D721Med (cell line): ENCODE measurements at regions not wholly inside any gene's neighbourhood (a gene's known extent, or its start where the extent isn't known, plus 50 kb on each side); places are given as distances from the start of the nearest gene placed in this dataset.

ENCODE experiments used
- DNase-seq: peaks from one replicate; pipeline ENCODE4 v3.0.0; 2011; ENCODE audit warnings: low spot score; ENCODE audit not compliant: insufficient read length
- FAIRE-seq: peaks from 2 replicates; lab custom pipeline; 2011; peaks lifted over from hg19 to GRCh38; lab: Jason Lieb, UNC
- TF ChIP-seq, protein P1 (sequence below): IDR thresholded peaks from 2 replicates; pipeline ENCODE4 v1.5.1; 2012; ENCODE audit warnings: mild to moderate bottlenecking, control low read depth; ENCODE audit not compliant: insufficient read depth; ENCODE audit errors: missing control alignments

DNA sequence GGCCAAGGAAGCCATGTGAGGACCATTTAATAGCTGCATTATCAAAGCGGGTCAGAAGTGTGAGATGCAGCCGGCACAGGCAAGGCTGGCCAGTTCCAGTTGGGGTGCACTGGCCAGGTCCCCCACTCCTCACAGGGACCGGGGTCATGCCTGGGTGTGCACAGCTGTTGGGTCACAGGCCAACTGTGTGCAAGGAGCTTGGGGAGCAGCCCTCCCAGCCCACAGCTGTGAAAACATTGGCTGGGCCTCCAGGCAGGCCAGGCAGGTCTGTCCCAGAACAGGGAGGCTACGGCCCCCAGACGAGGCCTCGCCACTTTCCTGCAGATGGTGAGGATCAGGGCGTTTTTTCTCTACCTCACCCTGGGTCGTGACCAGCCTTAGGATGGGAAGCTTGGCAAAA lies 521.0 kb downstream of the NTRK3 start:
- FAIRE-seq (no peak), DNase-seq (no peak)
- TF ChIP-seq, protein P1, sequence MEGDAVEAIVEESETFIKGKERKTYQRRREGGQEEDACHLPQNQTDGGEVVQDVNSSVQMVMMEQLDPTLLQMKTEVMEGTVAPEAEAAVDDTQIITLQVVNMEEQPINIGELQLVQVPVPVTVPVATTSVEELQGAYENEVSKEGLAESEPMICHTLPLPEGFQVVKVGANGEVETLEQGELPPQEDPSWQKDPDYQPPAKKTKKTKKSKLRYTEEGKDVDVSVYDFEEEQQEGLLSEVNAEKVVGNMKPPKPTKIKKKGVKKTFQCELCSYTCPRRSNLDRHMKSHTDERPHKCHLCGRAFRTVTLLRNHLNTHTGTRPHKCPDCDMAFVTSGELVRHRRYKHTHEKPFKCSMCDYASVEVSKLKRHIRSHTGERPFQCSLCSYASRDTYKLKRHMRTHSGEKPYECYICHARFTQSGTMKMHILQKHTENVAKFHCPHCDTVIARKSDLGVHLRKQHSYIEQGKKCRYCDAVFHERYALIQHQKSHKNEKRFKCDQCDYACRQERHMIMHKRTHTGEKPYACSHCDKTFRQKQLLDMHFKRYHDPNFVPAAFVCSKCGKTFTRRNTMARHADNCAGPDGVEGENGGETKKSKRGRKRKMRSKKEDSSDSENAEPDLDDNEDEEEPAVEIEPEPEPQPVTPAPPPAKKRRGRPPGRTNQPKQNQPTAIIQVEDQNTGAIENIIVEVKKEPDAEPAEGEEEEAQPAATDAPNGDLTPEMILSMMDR: no peak

DNA sequence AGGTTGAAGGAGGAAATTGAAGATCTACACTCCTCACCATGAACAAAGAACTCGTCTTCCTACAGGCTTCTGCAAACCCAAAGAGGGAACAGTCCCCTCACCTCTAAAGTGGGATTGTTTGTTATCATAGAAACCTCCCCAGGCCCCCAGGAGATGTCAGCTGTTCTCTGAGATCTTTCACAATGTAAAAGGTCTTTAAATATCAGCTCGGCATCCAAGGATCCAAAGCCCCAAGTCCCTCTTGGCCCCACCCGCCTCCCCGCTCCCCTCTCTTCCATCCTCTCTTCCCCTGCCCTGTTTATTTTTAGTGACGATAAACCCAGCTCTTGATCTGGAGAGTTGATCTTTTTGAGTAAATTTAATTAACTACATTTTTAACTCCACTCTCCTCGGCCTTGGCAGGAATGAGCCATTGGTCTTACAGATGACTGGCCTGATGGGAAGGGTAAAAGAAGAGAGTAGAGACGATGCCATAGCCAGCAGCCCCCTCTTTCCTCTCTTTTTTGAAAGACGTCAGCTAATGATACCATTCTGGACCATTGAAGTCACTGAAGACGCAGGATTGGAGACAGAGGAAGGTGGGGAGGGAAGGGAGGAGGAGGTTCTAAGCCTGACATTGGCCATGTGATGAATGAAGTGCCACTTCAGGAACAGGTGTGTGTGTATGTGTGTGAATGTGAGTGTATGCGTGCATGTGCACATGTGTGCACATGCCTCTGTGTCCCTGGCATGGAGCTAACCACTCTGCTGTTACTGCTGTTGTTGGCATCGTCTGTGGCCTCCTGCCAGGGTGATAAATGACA lies 521.8 kb downstream of the NTRK3 start:
- TF ChIP-seq, protein P1: no peak
- FAIRE-seq: no peak
- DNase-seq: no peak

DNA sequence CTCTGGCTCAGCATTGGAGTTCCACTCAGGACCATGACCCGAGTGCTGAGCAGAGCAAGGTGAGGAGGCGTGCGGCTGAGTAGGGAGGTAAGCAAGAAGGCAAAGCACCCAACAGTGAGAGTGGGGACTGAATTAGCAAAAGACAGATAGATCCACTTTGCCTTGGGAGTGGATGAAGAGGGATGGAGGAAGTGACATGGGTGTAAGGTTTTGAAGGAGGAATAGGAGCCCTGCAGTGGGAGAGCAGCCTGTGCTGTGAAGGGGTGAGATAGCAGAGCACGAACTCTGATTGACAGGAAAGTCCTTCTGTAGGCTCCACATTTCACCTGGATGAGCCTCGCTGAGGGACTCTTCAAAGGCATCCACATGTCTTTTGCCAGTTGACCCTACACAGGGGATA lies 522.6 kb downstream of the NTRK3 start:
- FAIRE-seq: no peak
- TF ChIP-seq, protein P1: no peak
- DNase-seq: no peak

DNA sequence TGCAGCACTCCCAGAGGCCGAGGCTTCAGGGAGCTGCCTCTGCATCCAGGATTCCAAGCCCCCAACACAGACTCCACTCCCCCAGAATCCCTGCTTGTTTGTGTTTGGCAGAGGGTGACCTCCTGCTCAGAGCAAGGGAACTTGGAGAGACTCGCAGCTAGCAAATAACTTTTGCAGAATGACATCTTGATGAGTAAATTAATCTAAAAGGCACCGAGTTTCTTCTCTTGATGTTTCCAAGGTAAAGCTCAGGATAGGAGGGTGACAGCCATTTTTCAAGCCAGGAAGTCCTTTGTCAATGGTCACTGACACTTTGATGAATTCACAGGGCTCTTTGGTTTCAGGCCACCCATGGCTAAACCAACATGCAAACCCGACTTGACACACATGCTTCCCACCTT lies 523.0 kb downstream of the NTRK3 start:
- FAIRE-seq (no peak), DNase-seq (no peak)
- TF ChIP-seq, protein P1: no peak

DNA sequence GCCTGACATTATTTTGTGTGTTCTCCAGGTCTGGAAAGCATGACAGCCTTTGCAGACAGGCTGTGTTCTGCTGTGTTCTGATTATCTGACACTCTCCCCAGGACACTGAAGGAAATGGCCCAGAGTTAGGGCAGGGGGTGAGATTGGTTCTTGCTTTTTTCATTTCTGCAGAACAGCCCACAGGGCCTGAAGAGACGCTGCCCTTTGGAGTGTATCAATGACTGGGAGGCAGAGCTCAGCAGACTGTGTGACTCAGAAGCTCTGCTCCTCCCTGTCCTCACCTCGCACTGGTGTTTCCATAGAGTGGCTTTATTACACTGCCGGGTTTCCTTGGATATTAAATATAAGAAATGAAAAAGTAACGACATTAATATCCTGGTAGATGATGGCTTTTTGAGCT lies 523.6 kb downstream of the NTRK3 start:
- DNase-seq (no peak), FAIRE-seq (no peak)
- TF ChIP-seq, protein P1: no peak

DNA sequence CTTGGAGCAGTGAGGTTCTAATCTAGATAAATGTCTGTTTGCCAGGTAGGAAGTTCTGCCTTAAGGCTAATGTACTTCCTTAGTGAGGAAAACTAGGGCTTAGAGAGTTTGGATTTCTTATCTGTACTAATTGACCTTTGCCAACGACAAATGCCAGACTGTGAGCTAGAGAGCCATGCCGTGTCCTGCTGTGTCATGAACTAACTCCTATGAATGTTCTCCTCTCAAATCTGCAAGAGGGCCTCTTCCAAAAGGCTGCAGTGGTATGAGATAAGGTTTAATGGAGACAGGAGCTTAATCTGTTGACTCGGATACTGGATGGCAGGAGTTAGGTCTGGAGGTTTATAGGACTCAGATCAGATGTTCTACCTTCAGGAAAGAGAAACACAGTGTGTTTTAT lies 524.9 kb downstream of the NTRK3 start:
- FAIRE-seq (no peak), DNase-seq (no peak)
- TF ChIP-seq, protein P1: no peak

DNA sequence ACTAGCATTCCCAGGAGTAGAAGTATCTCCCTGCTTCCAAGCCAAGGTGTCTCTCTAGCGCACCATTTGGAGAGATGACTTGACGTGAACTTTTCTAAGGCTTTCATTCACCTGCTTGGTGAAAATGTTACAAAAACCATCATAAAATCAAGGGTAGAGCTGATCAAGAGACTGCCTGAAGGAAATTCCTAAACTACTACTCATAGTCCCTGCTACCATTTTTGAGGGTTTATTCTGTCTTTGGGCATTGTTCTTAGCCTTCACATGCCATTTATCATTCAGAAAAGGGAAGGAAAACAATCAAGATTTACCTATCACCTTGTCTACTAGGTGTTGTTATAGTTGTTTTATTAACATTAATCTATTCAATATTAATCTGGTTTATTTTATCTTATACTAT lies 525.8 kb downstream of the NTRK3 start:
- FAIRE-seq: no peak
- TF ChIP-seq, protein P1: no peak

More for the DNA sequence above, 525.8 kb downstream of the NTRK3 start:
- DNase-seq: no peak
